ENCODE measurements at regions not wholly inside any gene's neighbourhood (a gene's known extent, or its start where the extent isn't known, plus 50 kb on each side); places are given as distances from the start of the nearest gene placed in this dataset.

- TF ChIP-seq USF2 (IDR thresholded peaks at IDR 0.05; ENCODE audit: borderline replicate concordance, low read depth, low read length) (no peak), CHD2 (IDR thresholded peaks at IDR 0.05; ENCODE audit: low read length, partially characterized antibody) (no peak), YY1 (IDR thresholded peaks at IDR 0.05; ENCODE audit: low read depth) (no peak), SMC3 (IDR thresholded peaks at IDR 0.05; ENCODE audit: low read depth, low read length) (no peak)
These were observed 129.4 kb downstream of the RPAP3 start (continued) for GRCh38 chr12:47576289-47576945.

GRCh38 chr12:47574252-47575021 lies 131.4 kb downstream of the RPAP3 start:
- no peak overlapping the region for H3K9ac ChIP-seq
- WGBS (ENCODE audit: low lambda C conversion rate) = 29% methylated on average over 1 of the region's 1 CpG
- peaks cover 31% of the 10 kb centered on the region; the same call in 1 of the 2 replicates for H3K27me3 ChIP-seq (ENCODE audit: insufficient read depth)
- no peak for DNase-seq
- H3K4me2 ChIP-seq = no peak overlapping the region
- no peaks in the 10 kb centered on the region for H3F3A ChIP-seq (replicated peaks; ENCODE audit: insufficient read depth)
- no peaks in the 10 kb centered on the region for H3K9me3 ChIP-seq
- no peaks in the 10 kb centered on the region for H3K36me3 ChIP-seq (replicated peaks in 1 of 2; ENCODE audit: control insufficient read depth in 1 of 2, insufficient read depth in 2 of 2, low read length in 1 of 2)
- no peaks in the 10 kb centered on the region for H3K79me2 ChIP-seq (ENCODE audit: insufficient read depth)
- no peaks in the 10 kb centered on the region for H3K9me2 ChIP-seq
- TF ChIP-seq PBX3 (IDR thresholded peaks at IDR 0.05) (no peak), MXI1 (IDR thresholded peaks at IDR 0.05; ENCODE audit: low read depth, low read length) (no peak), YY1 (IDR thresholded peaks at IDR 0.05; ENCODE audit: low read depth) (no peak), ELF1 (IDR thresholded peaks at IDR 0.05) (no peak), IRF3 (IDR thresholded peaks at IDR 0.05; ENCODE audit: low read depth, low read length) (no peak), FOXM1 (IDR thresholded peaks at IDR 0.05; ENCODE audit: low read depth) (no peak), TCF12 (IDR thresholded peaks at IDR 0.05) (no peak), RAD21 (IDR thresholded peaks at IDR 0.05; ENCODE audit: low read length) (no peak), SMC3 (IDR thresholded peaks at IDR 0.05; ENCODE audit: low read depth, low read length) (no peak), RXRA (IDR thresholded peaks at IDR 0.05; ENCODE audit: borderline replicate concordance, low read depth) (no peak), TEAD4 (IDR thresholded peaks at IDR 0.05; ENCODE audit: borderline replicate concordance, insufficient read depth) (no peak), JUND (IDR thresholded peaks at IDR 0.05) (no peak), ZBTB33 (IDR thresholded peaks at IDR 0.05; ENCODE audit: borderline replicate concordance, low read depth) (no peak)
- TF ChIP-seq, protein P1, sequence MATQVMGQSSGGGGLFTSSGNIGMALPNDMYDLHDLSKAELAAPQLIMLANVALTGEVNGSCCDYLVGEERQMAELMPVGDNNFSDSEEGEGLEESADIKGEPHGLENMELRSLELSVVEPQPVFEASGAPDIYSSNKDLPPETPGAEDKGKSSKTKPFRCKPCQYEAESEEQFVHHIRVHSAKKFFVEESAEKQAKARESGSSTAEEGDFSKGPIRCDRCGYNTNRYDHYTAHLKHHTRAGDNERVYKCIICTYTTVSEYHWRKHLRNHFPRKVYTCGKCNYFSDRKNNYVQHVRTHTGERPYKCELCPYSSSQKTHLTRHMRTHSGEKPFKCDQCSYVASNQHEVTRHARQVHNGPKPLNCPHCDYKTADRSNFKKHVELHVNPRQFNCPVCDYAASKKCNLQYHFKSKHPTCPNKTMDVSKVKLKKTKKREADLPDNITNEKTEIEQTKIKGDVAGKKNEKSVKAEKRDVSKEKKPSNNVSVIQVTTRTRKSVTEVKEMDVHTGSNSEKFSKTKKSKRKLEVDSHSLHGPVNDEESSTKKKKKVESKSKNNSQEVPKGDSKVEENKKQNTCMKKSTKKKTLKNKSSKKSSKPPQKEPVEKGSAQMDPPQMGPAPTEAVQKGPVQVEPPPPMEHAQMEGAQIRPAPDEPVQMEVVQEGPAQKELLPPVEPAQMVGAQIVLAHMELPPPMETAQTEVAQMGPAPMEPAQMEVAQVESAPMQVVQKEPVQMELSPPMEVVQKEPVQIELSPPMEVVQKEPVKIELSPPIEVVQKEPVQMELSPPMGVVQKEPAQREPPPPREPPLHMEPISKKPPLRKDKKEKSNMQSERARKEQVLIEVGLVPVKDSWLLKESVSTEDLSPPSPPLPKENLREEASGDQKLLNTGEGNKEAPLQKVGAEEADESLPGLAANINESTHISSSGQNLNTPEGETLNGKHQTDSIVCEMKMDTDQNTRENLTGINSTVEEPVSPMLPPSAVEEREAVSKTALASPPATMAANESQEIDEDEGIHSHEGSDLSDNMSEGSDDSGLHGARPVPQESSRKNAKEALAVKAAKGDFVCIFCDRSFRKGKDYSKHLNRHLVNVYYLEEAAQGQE (IDR thresholded peaks at IDR 0.05; ENCODE audit: low read depth, low read length) = no peak
- H2AFZ ChIP-seq (ENCODE audit: low read depth) = no peak overlapping the region
- H3K4me1 ChIP-seq (ENCODE audit: control insufficient read depth in 1 of 2, insufficient read depth in 2 of 2, low read depth in 1 of 2, low read length in 1 of 2) = no peaks in the 10 kb centered on the region
- no peak overlapping the region for H3K27ac ChIP-seq (ENCODE audit: low read depth in 2 of 2, low read length in 1 of 2)
- no peaks in the 10 kb centered on the region for H4K20me1 ChIP-seq (ENCODE audit: insufficient read depth)
- no peak overlapping the region for H3K4me3 ChIP-seq (ENCODE audit: low read depth in 2 of 2, low read length in 1 of 2)
- CTCF ChIA-PET = no interaction called here
- POLR2A ChIA-PET = no interaction called here

Data from SK-N-SH (cell line).